ENCODE measurements at regions not wholly inside any gene's neighbourhood (a gene's known extent, or its start where the extent isn't known, plus 50 kb on each side); places are given as distances from the start of the nearest gene placed in this dataset.

- TF ChIP-seq POLR2AphosphoS5 (IDR thresholded peaks at IDR 0.05; ENCODE audit: low read depth, low read length) (no peak), EP300 (IDR thresholded peaks at IDR 0.05; ENCODE audit: borderline replicate concordance in 1 of 2, low read depth in 2 of 2, low read length in 2 of 2) (no peak), CTCF (IDR thresholded peaks at IDR 0.05; ENCODE audit: control extremely low read depth in 1 of 3, insufficient read depth in 1 of 3, low read depth in 1 of 3, low read length in 3 of 3) (no peak), CTBP2 (IDR thresholded peaks at IDR 0.05; ENCODE audit: borderline replicate concordance, insufficient read depth, insufficient read length, low read length) (no peak), BCL11A (IDR thresholded peaks at IDR 0.05; ENCODE audit: low read depth in 2 of 2, low read length in 2 of 2) (no peak), SP1 (IDR thresholded peaks at IDR 0.05; ENCODE audit: low read depth, low read length) (no peak), ZNF274 (IDR thresholded peaks at IDR 0.05; ENCODE audit: borderline replicate concordance, extremely low read depth, low read length) (no peak), POLR2A (IDR thresholded peaks at IDR 0.05; ENCODE audit: control extremely low read depth in 1 of 2, low read depth in 2 of 2, low read length in 2 of 2) (no peak), TEAD4 (IDR thresholded peaks at IDR 0.05; ENCODE audit: low read depth, low read length) (no peak), SAP30 (IDR thresholded peaks at IDR 0.05; ENCODE audit: insufficient read depth, insufficient replicate concordance, low read length) (no peak), SP2 (IDR thresholded peaks at IDR 0.05; ENCODE audit: low read length) (no peak)
Measured at GRCh38 chr9:129449066-129449465, 171.8 kb downstream of the C9orf50 start.
